PC-9 (cell line): ENCODE measurements at regions not wholly inside any gene's neighbourhood (a gene's known extent, or its start where the extent isn't known, plus 50 kb on each side); places are given as distances from the start of the nearest gene placed in this dataset.

Experiments
- BruUV-seq: library from RNA; stranded (reverse); fragments of 400-500 nt; replicated peaks from 2 replicates; lab custom pipeline; 2021; lab: Mats Ljungman, UMichigan
- CTCF ChIA-PET: fragments of 300-600 bp; sonication (Branson Sonifier 250); formaldehyde crosslinking; loops from one replicate; lab custom pipeline; 2022; ENCODE audit warnings: antibody characterized with exemption; lab: Charles Lee
- POLR2A ChIA-PET: fragments of 300-600 bp; sonication (Branson Sonifier 250); formaldehyde crosslinking; loops from one replicate; lab custom pipeline; 2022; ENCODE audit warnings: antibody characterized with exemption; ENCODE audit not compliant: unreplicated experiment; lab: Charles Lee
- DNase-seq, 2 experiments: peaks; one replicate each; pipeline versions ENCODE4 v3.0.0 to v3.0.0-alpha.2; 2015 to 2022; ENCODE audit warnings: mixed read lengths in 1 of 2
- H2AFZ ChIP-seq: fragments of 200-600 bp; sonication (generic); 2 replicates; pipeline ENCODE4 v1.8.1; 2017; ENCODE audit warnings: antibody characterized with exemption
- H3F3A ChIP-seq: fragments of 200-600 bp; sonication (generic); 2 replicates; pipeline ENCODE4 v1.8.1; 2017; ENCODE audit warnings: antibody characterized with exemption, mild to moderate bottlenecking, low read depth; ENCODE audit not compliant: insufficient read depth
- H3K27ac ChIP-seq: fragments of 200-600 bp; sonication (generic); 2 replicates; pipeline ENCODE4 v1.6.1; 2016; ENCODE audit warnings: mixed run types
- H3K27me3 ChIP-seq: fragments of 200-600 bp; sonication (generic); 2 replicates; pipeline ENCODE4 v1.6.1; 2016; ENCODE audit warnings: low read depth, mixed run types; ENCODE audit not compliant: insufficient read depth
- H3K36me3 ChIP-seq: fragments of 200-600 bp; sonication (generic); 2 replicates; pipeline ENCODE4 v1.6.1; 2016; ENCODE audit warnings: low read depth, mixed run types
- H3K4me1 ChIP-seq: fragments of 200-600 bp; sonication (generic); replicated peaks from 2 replicates; pipeline ENCODE4 v1.6.1; 2016; ENCODE audit warnings: mixed run types; ENCODE audit not compliant: insufficient read depth
- H3K4me2 ChIP-seq: fragments of 200-600 bp; sonication (generic); 2 replicates; pipeline ENCODE4 v1.6.1; 2017; ENCODE audit warnings: mixed run types
- H3K4me3 ChIP-seq: fragments of 200-600 bp; sonication (generic); 2 replicates; pipeline ENCODE4 v1.6.1; 2016; ENCODE audit warnings: mixed run types
- H3K79me2 ChIP-seq: fragments of 200-600 bp; sonication (generic); 2 replicates; pipeline ENCODE4 v1.6.1; 2017; ENCODE audit warnings: low read depth, mixed run types
- H3K9me2 ChIP-seq: fragments of 200-600 bp; sonication (generic); 2 replicates; pipeline ENCODE4 v1.8.1; 2017; ENCODE audit warnings: mild to moderate bottlenecking; ENCODE audit not compliant: insufficient read depth
- H3K9me3 ChIP-seq: fragments of 200-600 bp; sonication (generic); 2 replicates; pipeline ENCODE4 v1.8.1; 2016; ENCODE audit warnings: low read depth; ENCODE audit not compliant: insufficient read depth
- H4K20me1 ChIP-seq: fragments of 200-600 bp; sonication (generic); 2 replicates; pipeline ENCODE4 v1.8.1; 2017; ENCODE audit not compliant: insufficient read depth
- EZH2 ChIP-seq: fragments of 200-600 bp; sonication (generic); IDR thresholded peaks from 2 replicates; pipeline ENCODE4 v1.8.0; 2017; ENCODE audit warnings: antibody characterized with exemption, low read depth
- intact Hi-C: fragments of 100-400 bp; cut with micrococcal nuclease; formaldehyde crosslinking; loops from one replicate; pipeline ENCODE4 v1.10.0; 2022; ENCODE audit not compliant: unreplicated experiment
- TF ChIP-seq, protein P1 (sequence below): fragments of 200-600 bp; sonication (generic); conservative IDR thresholded peaks from 2 replicates; pipeline ENCODE4 v1.6.1; 2017; ENCODE audit warnings: mixed run types, antibody characterized with exemption, mild to moderate bottlenecking, moderate library complexity

DNA sequence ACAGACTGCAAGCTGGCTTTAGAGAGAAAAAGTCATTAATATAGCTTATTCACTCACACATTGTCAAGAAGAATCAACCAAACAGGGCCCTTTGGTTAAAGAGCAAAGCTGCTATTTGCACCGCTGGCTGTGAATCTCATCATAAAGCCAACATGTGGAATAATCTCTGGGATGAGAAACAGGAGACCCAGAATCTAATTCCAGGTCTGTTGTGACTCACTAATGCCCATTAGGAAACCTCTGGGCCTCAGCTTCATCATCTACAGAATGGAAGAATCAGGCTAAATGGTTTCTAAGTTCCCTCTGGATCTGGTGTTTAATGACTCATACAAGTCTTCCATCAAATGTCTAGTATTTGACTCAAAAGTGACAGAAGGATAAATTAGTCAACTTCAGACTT lies 591.7 kb upstream of the DDX18 start:
- no peaks in the 10 kb centered on the region for H3K9me2 ChIP-seq
- H3K27me3 ChIP-seq = peaks cover 37% of the 10 kb centered on the region
- H3K79me2 ChIP-seq = no peaks in the 10 kb centered on the region
- no peak overlapping the region for H3K27ac ChIP-seq
- no peak overlapping the region for H3K4me2 ChIP-seq
- no TSS peak for BruUV-seq
- no peak overlapping the region for H3K4me3 ChIP-seq
- DNase-seq = no peak
- ChIA-PET CTCF (no interaction called here), POLR2A (no interaction called here)
- H2AFZ ChIP-seq = no peak overlapping the region
- H3F3A ChIP-seq = no peaks in the 10 kb centered on the region
- H3K4me1 ChIP-seq = no peaks in the 10 kb centered on the region
- H3K36me3 ChIP-seq = no peaks in the 10 kb centered on the region
- no peaks in the 10 kb centered on the region; the same call in 1 of the 2 replicates for H3K9me3 ChIP-seq
- no peaks in the 10 kb centered on the region for H4K20me1 ChIP-seq
- TF ChIP-seq EZH2 = no peak
- TF ChIP-seq, protein P1, sequence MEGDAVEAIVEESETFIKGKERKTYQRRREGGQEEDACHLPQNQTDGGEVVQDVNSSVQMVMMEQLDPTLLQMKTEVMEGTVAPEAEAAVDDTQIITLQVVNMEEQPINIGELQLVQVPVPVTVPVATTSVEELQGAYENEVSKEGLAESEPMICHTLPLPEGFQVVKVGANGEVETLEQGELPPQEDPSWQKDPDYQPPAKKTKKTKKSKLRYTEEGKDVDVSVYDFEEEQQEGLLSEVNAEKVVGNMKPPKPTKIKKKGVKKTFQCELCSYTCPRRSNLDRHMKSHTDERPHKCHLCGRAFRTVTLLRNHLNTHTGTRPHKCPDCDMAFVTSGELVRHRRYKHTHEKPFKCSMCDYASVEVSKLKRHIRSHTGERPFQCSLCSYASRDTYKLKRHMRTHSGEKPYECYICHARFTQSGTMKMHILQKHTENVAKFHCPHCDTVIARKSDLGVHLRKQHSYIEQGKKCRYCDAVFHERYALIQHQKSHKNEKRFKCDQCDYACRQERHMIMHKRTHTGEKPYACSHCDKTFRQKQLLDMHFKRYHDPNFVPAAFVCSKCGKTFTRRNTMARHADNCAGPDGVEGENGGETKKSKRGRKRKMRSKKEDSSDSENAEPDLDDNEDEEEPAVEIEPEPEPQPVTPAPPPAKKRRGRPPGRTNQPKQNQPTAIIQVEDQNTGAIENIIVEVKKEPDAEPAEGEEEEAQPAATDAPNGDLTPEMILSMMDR = no peak
- intact Hi-C loops = no loop called here

DNA sequence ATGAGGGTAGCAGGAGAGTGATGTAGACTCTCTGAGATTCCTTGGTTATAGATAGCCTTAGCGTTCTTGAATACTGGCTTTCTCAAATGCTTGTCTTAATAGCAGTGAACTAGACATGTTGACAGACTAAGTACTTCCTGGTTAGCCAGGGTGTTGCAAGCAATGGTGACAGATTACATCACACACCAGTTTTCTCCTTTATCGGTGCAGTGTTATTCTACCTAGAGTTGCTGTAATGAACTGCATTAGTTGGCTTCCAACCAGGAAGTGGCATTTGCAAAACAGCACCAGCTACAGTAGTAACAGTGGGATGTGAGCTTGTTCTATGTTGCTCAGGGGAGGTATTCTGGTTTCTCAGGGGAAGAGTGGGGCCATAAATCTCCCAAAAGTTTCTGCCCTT lies 582.2 kb upstream of the DDX18 start:
- Histone ChIP-seq H3K4me2 (no peak overlapping the region), H3F3A (no peaks in the 10 kb centered on the region), H3K27ac (no peak overlapping the region), H3K27me3 (no peaks in the 10 kb centered on the region), H3K9me3 (no peaks in the 10 kb centered on the region; the same call in 1 of the 2 replicates), H3K9me2 (no peaks in the 10 kb centered on the region), H3K36me3 (no peaks in the 10 kb centered on the region), H3K79me2 (no peaks in the 10 kb centered on the region), H2AFZ (peak overlapping the region; percentile 50; the same call in 1 of the 2 replicates), H3K4me1 (no peaks in the 10 kb centered on the region), H4K20me1 (no peaks in the 10 kb centered on the region), H3K4me3 (no peak overlapping the region)
- ChIA-PET POLR2A (no interaction called here), CTCF (no interaction called here)
- BruUV-seq = no TSS peak
- no peak for TF ChIP-seq EZH2
- TF ChIP-seq, protein P1 = no peak
- peak in 1 of 2 experiments; percentile 50 for DNase-seq
- intact Hi-C loops = no loop called here

DNA sequence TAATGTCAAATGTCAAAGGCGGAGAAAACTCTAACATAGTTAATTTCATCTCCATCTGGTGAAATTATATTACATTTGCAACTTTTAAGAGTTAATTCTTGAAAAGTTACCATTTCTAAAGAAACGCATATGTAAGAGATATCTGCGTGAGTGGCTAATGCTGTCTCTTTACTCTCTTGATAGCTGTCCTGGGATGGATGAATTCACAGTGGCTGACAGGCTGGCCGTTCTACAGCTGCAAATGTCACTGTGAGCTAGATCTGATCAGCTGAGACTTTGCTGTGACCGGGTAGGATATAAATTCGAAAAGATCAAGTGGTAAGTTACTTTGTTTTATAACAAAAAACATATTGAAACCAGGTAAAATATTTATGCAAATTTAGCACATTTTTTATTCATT lies 557.1 kb upstream of the DDX18 start:
- Histone ChIP-seq H3K4me2 (no peak overlapping the region), H3F3A (no peaks in the 10 kb centered on the region), H3K4me1 (no peaks in the 10 kb centered on the region), H4K20me1 (peaks cover 2% of the 10 kb centered on the region; the same call in 1 of the 2 replicates), H3K9me2 (no peaks in the 10 kb centered on the region), H3K27ac (no peak overlapping the region), H2AFZ (no peak overlapping the region), H3K36me3 (no peaks in the 10 kb centered on the region), H3K4me3 (no peak overlapping the region), H3K9me3 (no peaks in the 10 kb centered on the region), H3K79me2 (no peaks in the 10 kb centered on the region), H3K27me3 (peaks cover 20% of the 10 kb centered on the region; the same call in 1 of the 2 replicates)
- POLR2A ChIA-PET = no interaction called here
- BruUV-seq = no TSS peak
- no peak for DNase-seq
- intact Hi-C loops = no loop called here
- no peak for TF ChIP-seq EZH2
- TF ChIP-seq, protein P1 = no peak
- CTCF ChIA-PET = no interaction called here
